NCI-H187 (cell line): ENCODE measurements at regions not wholly inside any gene's neighbourhood (a gene's known extent, or its start where the extent isn't known, plus 50 kb on each side); places are given as distances from the start of the nearest gene placed in this dataset.
A peak's percentile ranks its signal among the peaks of the same experiment; 100 is the strongest.
"Not testable (repeated sequence)": the region's sequence is repeated elsewhere in the genome, so short reads cannot be mapped to it uniquely, and the experiment has no call there.

Experiments
- DNase-seq, 2 experiments: peaks; one replicate each; lab custom pipeline; 2025; lab: John Stamatoyannopoulos, UW

DNA sequence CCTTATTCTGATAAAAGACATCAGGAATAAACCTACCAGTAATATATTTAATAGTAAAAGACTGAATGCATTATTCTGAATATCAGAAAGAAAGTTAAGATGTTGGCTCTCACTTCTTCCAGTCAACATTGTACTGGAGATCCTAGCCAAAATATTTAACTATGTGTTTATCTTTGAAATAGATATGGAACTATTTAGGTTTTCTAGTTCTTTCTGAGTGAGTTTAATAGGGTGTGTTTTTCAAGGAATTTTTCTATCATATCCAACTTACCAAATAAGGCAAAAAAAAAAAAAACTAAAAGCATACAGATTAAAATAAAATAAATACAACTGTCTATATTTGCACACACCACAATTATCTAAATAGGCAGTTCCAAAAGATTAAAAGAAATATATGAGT is 478.9 kb upstream of the LMO3 start:
- no peak for DNase-seq

DNA sequence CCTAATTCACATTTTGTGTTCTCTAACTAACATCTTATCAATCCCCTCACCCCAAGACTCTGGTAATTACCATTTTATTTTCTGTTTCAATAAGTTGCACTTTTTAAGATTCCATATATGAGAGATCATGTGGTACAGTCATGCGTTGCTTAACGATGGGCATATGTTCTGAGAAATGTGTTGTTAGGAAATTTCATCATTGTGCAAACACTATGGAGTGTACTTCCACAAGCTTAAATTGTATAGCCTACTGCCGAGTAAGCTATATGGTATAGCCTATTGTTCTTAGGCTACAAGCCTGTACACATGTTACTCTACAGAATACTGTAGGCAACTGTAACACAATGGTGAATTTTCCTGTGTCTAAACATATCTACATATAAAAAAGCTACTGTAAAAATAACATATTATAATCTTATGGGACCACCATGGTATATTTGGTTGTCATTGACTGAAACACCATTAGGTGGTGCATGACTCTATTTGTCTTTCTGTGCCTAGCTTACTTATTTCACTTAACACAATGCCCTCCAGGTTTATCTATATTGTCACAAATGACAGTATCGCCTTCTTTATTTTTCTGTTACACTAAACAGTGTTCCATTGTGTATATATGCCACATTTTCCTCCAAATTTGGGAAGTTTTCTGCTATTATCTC is 473.4 kb upstream of the LMO3 start:
- no peak for DNase-seq

DNA sequence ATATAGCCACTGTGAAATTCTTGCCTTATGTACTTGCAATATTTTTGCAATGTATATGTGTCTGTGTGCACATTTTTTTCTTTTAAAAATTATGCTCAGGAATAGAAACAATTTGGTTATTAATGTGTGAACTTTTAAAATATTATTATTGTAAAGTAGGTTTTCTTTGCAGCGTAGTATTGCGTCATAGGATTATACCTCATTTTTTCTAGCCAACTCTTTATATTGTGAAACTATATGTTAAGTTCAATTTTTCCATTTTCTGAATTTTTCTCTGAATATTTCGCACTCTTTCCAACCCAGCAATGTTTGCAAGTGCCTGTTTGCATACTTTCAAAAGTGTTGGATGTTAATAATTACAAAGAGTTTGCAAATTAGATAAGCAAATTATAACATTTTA is 471.6 kb upstream of the LMO3 start:
- no peak for DNase-seq

DNA sequence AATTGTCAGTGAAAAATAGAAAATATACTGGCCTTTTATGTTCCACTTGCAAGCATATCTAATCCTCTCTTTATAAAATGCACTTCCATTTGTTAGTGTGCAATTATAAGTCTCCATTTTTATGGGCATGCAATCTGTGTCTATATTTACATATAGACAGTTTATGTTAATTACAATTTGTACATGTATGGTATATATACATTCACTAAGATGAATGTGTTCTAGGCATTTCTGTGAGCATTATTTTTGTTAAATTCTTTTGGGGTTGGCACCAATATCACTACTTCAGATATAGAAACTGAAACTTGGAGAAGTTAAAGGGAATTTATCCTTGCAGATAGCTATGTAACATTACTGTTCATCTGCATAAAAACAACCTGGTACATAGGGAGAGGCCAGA is 470.8 kb upstream of the LMO3 start:
- DNase-seq = no peak

DNA sequence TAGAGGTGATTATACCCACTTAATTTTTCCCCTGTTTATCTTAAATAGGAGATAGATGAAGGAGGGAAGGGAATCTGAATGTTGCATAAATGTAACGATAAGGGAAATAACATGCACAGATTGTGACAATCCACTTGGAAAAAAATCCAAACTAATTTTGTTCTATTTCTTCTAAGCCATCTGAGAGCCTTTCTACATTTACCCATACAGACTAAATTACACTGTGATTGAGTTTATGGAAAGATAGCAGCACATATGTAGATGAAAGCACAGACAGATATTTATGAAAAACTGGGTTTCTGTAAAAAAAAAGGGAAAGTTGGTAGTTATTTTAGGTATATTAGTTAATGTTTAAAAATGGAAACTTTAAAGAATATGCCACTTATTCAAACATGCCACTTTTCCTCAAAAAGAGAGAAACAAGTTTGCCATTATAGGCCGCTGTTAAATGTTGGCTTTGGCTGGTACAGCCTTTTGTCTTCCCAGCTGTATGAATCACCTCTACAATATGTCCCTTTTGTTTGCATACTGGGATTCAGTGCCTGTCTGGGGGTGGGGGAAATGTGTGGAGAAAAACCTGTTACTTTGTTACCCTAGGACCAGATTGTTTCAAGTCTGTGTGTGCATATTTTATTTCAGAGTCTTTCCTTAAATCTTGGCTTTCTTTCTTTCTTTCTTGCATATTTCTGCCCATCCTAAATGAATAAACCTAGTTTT is 470.2 kb upstream of the LMO3 start:
- DNase-seq = no peak

DNA sequence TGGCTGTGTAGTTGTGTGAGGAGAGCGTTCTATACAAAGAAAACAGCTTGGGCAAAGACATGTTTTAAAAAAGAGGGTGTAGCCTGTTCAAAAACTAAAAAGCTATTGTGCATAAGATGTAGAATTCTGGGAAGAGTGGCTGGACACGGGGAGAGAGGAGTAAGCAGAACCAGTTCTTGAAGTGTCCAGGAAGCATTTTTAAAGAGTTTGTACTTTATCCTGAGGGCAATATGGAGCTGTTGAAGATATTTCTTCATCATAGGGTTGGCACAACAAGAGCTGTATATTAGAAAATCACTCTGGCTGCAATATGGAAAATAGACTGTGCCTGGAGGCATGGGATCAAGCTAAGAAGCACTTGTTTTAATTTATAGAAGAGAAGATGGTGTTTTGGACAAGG is 458.9 kb upstream of the LMO3 start:
- DNase-seq = no peak

DNA sequence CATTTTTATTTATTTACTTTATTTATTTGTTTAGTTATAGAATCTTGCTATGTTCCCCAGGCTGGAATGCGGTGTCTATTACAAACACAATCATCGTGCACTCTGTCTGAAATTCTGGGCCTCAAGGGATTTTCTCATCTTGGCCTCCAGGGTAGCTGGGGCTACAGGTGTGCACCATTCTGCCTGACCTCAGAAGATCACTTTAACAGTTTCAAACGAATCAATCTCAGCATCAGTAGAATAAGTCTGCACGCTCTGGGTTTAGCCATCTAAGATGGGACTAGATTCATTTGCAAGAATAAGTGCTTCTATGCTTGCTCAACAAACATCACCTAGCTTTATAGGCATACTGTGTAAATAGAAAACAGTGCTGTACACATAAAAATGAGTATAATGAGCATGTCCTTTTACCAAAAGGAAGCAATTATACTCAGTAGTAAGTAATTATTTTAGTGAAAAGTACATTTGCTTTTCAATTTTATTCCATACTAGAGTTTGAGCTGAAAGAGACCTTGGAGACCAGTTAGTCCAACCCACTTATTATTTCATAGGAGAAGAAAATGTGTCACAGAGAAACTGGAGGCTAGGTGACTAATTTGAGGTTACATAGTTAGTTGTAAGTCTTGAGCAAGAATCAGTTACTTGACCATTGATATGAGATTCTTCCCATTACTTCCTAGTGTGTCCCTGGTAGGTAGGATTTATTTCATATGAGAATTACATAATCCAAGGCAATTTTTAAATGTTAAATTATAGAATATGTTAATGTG is 456.5 kb upstream of the LMO3 start:
- peak in 1 of 2 experiments; percentile 14 for DNase-seq

DNA sequence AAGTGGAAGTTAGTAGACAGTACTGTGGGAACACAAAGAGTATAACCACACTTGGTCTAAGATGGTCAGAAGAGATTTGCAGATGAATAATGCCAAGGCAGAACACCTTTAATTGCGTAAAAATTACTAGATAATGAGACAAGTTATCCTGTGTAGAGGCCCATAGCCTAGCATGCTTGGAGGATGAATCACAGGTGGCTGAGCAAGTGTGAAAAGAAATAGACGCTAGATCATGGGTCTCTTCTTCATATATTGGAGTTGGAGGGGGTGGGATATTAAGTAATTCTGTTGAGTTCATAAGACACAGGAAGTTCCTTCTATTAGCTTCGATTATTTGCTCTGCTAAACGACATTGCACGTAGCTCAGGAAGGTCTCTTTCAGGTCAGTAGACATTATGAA is 454.3 kb upstream of the LMO3 start:
- DNase-seq = no peak

DNA sequence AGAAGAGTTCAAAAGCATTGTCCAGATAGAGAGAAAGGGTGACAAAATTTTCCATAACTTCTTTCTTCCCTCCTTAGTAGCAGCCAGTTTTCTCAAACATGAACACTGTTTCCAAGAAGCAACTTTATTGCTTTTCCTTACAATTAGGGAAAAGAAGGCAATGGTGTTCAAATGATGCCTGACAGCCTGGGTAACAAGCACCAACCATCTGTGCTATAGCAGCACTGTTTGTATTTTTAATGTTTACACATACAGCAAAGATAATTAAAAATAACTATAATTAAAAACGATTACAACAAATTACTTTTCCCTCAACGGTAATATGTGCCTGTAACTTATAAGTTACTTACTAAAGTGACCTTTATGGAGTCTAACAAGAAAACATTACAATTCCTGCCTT is 450.6 kb upstream of the LMO3 start:
- no peak for DNase-seq

DNA sequence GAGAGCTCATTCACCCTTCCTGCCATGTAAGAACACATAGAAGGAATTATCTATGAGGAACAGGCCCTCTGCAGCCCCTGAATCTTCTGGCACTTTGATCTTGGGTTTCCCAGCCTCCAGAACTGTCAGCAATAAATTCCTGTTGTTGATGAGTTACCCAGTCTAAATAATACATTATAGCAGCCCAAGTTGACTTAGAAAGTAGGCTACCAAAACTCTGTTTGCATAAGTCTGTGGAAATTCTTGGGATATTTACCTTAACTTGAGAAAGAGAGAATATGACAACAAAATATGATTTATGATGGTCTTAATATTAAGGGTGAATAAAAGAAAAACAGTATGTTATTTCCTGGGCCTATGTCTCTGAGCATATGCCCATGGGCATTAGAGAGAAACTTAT is 433.0 kb upstream of the LMO3 start:
- no peak for DNase-seq

DNA sequence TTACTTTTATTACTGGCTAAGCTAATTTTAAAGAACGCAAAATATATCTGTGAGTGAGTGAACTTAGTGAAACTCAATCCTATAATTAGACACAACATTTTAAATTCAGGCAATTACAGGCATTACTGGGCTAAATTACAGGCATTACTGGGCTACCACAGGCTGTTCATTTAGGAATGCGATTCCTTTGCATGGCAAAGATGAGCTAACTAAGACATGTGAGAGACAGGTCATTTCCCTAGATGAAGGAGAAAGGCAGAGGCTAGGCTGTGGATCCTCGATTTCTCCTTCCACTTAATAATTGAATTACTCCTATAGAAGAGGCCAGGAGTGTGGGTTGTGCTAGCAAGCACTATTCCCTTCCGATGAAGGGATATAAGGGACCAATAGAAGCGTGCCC is 429.4 kb upstream of the LMO3 start:
- no peak for DNase-seq

DNA sequence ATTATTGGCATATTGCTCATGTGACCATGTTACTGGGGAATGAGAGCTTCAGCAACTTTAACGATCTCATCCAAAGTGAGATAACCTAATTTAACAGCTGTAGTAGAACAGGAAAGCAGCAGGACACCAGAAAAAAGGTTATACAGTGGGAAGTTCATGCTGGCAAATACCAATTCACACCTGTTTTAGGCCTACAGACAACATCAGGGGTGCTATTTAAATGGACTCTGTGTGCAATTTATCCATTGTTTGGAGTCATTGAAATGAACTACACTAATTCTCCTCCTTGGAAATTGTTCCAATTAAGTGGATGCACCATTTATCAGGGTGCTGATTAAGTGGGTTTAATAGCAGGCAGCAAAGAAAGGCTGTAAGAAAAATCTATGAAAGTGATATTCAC is 424.4 kb upstream of the LMO3 start:
- no peak for DNase-seq

DNA sequence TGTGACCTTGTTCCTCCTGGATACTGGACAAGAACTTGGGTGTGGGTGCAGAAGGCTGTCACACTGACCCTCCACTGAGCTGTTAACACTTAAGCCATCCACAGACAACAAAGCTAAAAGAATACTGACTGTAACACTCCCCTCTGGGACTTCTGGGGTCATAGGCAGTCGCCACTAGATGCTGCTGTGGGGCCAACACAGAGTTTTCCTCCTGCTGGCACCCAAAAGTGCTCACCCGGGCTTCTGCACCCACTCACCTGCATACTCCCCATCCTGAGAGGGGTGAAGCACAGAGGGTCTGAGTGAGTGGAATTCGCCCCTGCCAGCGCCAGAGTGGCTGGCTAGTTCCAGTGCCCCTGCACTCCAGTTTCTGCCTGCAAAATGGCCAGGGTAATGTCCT is 422.4 kb upstream of the LMO3 start:
- DNase-seq = no peak

DNA sequence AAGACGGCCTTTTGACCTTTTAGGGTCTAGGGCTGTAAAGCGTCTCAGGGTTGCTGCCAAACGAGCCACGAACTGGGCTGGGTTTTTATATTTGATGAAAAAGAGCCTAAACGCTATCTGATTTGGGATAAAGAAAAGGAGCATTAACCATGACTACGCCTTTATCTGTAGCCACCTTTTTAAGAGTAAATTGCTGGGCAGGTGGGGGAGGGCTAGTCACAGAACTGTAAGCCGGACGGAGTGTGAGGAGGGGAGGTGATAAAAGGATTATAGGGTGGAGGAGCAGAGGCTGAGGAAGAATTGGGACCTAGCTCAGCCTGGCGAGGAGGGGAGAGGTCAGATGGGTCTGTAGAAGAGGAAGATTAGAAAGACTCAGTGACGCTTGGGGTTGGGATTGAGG is 419.5 kb upstream of the LMO3 start:
- not testable (repeated sequence) for DNase-seq

DNA sequence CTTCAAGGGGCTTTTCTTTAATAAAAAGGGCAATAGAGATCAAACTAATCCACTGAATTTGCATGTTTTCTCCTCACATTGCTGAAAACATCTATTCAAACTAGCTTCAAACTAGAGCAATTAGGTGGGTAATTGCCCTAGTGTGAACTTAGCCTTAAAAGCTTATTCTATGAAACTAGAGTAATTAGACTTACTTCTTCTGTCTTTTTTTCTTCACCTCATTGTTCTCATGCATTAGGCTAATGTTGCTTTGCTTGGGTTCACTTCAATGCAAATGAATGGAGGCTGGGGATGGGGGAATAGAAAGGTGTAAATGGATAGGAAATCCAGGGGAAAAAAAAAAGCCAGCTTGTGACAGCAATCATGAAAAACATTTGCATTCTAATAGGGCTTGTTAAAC is 414.8 kb upstream of the LMO3 start:
- no peak for DNase-seq

DNA sequence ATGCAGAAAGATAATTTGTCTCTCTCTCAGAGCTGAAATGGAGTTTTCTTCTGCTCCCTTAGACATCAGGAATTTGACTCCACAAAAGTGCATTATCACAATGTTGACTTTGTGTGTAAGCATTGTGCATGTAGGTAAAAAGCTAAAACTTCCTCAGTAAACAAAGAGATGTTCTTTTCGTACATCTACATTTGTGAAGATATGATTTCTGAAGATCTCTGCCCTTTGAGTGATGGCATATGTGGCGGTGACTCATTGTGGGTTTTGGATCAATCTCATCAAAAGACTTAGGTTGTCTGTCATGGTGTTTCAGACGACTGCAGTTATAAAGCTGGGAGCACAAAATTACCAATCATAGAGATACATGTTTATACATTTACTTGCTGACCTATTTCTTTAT is 411.4 kb upstream of the LMO3 start:
- no peak for DNase-seq

DNA sequence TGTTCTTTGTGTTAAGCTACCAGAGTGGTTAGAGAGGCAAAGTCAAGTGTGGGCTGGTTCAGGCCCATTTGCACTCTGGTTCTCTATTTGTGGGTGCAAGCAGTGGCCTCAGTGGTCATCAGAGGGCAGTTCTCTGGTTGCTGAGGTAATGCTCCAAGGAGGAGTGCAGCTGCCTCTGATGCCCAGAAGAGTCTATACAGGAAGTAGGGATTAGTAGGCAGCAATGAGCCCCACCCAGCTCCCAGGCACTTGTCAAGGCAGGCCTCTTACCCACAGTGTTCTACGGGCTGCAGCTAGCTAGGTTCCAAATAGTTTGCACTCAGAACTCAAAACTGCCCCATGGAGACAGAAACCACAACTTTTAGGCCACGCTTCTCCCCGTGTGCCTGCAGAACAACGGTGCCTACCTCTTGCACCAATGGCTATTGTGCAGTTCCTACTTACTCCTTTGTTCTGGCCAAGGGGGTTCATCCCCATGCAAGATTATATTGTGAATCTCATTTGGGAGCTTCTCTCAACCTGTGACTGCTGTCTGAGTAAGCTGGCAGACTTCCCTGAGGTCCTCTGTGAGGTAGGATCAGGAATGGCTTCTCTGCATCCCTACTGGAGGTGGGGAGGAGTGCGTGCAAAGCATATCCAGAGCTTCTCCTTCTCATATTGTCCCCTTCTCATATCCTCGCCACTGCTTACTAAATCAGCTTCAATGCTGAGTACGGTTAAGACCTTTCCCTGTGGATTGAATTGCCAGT is 410.3 kb upstream of the LMO3 start:
- no peak for DNase-seq

DNA sequence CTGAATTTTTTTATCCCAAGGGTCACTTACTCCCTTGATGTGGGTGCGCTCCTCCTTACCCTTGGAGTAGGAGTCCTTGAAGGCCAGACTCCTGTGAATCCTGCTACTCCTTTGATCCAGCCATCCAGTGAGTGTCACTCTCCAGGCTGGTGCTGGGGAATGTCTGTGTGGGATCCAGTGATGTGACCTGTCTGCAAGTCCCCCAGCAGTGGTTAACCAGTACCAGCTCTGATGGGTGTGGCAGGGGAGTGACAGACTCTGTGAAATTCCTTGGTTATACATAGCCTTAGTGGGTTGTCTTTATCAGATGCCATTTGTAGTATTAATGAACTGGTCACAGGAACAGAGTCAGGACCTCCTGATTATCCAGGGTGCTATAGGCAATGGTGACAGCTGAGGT is 409.5 kb upstream of the LMO3 start:
- DNase-seq = no peak

DNA sequence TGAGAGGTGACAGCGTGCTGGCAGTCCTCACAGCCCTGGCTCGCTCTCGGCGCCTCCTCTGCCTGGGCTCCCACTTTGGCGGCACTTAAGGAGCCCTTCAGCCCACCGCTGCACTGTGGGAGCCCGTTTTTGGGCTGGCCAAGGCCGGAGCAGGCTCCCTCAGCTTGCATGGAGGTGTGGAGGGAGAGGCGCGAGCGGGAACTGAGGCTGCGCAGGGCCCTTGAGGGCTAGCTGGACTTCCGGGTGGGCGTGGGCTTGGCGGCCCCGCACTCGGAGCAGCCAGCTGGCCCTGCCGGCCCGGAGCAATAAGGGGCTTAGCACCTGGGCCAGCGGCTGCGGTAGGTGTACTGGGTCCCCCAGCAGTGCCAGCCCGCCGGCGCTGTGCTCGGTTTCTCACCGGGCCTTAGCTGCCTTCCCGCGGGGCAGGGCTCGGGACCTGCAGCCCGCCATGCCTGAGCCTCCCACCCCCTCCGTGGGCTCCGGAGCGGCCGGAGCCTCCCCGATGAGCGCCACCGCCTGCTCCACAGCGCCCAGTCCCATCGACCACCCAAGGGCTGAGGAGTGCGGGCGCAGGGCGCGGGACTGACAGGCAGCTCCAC is 401.6 kb upstream of the LMO3 start:
- DNase-seq = not testable (repeated sequence)

DNA sequence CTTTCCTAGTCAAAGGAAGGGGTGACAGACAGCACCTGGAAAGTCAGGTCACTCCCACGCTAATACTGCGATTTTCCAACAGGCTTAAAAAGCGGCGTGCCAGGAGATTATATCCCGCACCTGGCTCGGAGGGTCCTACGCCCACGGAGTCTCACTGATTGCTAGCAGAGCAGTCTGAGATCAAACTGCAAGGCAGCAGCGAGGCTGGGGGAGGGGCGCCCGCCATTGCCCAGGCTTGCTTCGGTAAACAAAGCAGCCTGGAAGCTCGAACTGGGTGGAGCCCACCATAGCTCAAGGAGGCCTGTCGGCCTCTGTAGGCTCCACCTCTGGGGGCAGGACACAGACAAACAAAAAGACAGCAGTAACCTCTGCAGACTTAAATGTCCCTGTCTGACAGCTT is 392.6 kb upstream of the LMO3 start:
- DNase-seq = not testable (repeated sequence)

DNA sequence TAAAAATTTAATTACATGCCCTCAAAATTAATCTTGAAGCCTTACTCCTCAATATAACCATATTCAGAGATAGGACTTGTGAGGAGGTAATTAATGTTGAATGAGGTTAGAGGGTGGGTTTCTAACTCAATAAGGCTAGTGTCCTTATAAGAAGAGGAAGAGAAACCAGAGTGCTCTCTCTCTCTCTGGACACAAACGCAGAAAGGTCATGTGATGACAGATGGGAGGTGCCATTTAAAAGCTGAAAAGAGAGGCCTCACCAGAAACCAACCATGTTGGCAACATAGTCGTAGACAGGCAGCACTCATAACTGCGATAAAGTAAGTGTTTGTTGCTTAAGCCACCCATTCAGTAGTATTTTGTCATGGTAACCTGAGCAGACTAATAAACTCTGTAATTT is 378.5 kb upstream of the LMO3 start:
- DNase-seq = no peak
